ENCODE measurements at regions not wholly inside any gene's neighbourhood (a gene's known extent, or its start where the extent isn't known, plus 50 kb on each side); places are given as distances from the start of the nearest gene placed in this dataset.
A peak's percentile ranks its signal among the peaks of the same experiment; 100 is the strongest.

DNA sequence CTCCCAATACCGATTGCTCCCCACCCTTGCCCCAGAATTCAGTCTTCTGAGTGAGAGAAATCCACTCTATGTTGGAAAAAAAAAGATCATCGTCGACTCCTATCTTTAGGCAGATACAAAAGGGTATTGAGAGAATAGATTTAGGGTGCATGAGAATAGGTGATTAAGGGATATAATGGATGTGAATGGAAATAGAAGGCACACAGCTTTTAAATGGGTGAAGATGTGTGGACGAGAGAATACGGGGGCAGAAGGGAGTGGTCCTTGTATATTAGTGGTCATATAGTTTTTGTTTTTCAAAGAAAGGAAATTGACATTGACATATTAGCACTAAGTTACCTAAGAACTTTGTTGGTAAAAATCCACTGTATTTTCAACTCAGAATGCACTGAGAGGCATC lies 98.6 kb upstream of the HDAC9 start:
- H3K4me3 ChIP-seq (replicated peaks in 1 of 2; ENCODE audit: low read depth in 2 of 2, low read length in 2 of 2), result no peak overlapping the region
- DNase-seq (ENCODE audit: low read depth in 2 of 2), result no peak
- TF ChIP-seq, protein P1, sequence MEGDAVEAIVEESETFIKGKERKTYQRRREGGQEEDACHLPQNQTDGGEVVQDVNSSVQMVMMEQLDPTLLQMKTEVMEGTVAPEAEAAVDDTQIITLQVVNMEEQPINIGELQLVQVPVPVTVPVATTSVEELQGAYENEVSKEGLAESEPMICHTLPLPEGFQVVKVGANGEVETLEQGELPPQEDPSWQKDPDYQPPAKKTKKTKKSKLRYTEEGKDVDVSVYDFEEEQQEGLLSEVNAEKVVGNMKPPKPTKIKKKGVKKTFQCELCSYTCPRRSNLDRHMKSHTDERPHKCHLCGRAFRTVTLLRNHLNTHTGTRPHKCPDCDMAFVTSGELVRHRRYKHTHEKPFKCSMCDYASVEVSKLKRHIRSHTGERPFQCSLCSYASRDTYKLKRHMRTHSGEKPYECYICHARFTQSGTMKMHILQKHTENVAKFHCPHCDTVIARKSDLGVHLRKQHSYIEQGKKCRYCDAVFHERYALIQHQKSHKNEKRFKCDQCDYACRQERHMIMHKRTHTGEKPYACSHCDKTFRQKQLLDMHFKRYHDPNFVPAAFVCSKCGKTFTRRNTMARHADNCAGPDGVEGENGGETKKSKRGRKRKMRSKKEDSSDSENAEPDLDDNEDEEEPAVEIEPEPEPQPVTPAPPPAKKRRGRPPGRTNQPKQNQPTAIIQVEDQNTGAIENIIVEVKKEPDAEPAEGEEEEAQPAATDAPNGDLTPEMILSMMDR (IDR thresholded peaks at IDR 0.05; ENCODE audit: low read depth, low read length), result no peak

DNA sequence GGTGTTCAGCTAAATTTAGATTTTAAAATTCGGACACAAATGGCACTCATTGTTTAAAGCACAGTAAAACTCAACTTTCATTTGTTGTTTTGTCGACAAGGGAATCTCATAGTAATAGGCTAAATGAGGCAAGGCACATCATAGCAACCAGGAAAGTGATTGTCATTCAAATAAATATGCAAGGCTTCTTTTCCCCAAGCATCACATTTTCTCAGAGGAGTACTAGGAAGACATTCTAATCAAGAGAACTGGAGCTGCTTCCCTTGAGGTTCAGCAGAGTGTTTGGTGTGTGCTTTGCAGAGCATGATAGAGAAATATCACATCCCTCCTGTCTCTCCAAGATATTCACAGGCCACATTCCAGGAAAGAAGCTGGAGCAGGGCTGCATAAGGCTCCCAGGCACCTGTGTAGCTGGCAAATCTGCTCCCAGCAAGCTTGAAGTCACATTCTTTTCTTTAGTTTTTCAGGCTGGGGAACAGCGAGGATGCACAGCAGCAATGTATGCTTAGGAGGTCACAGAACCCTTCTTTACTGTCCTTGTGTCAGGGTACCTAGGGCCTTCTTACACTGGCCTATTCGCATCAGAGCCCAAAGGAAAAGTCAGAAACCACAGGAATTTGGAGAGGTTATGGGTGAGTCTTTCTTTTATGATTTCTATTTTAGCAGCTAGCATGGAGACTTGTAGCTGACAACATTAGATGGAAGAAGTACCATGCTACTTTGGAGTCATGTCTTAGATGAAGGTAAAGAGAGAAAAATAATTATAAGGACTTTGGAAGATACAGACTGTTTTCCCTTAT lies 95.9 kb upstream of the HDAC9 start:
- DNase-seq (ENCODE audit: low read depth in 2 of 2), result no peak
- TF ChIP-seq, protein P1 (IDR thresholded peaks at IDR 0.05; ENCODE audit: low read depth, low read length), result no peak
- no peak overlapping the region for H3K4me3 ChIP-seq (replicated peaks in 1 of 2; ENCODE audit: low read depth in 2 of 2, low read length in 2 of 2)

DNA sequence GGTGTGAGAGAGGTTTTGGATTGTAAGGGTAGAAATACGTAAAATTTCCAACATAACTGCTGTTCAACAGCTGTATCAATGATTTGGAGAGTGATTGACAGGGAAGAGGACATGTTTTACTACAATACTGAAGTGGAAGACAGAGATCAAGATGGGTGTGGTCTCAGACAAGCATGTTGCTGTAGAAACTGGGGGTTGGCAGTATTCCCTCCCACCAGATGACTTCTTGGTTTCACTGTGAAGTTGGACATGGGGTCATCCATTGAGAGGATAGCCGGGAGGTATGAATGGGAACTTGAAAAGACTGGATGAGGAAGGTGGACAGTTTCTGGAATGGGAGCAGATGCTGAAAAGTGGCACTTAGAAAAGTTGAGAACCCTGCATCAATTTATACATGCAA lies 95.3 kb upstream of the HDAC9 start:
- H3K4me3 ChIP-seq (replicated peaks in 1 of 2; ENCODE audit: low read depth in 2 of 2, low read length in 2 of 2), result no peak overlapping the region
- DNase-seq (ENCODE audit: low read depth in 2 of 2), result no peak
- TF ChIP-seq, protein P1 (IDR thresholded peaks at IDR 0.05; ENCODE audit: low read depth, low read length), result no peak

DNA sequence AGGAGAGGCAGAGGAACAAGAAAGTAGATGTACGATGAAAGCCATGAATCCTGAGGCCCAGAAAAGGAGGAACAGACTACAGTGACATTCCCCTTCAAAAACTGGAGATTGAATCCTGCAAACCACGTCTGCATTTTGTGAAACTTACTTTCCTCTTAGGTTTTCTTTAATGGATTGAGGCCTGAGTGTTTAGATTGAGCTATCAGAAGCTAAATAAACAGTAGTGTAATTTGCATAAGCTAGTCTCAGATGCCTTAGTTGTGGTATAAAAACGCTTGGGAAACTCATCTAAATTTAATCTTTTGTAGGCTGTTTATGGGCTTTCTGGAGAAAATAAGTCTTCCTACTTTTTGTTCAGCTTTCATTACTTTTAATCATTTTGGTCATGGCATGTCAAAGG lies 94.8 kb upstream of the HDAC9 start:
- DNase-seq (ENCODE audit: low read depth in 2 of 2), result no peak
- TF ChIP-seq, protein P1 (IDR thresholded peaks at IDR 0.05; ENCODE audit: low read depth, low read length), result no peak
- H3K4me3 ChIP-seq (replicated peaks in 1 of 2; ENCODE audit: low read depth in 2 of 2, low read length in 2 of 2), result no peak overlapping the region

DNA sequence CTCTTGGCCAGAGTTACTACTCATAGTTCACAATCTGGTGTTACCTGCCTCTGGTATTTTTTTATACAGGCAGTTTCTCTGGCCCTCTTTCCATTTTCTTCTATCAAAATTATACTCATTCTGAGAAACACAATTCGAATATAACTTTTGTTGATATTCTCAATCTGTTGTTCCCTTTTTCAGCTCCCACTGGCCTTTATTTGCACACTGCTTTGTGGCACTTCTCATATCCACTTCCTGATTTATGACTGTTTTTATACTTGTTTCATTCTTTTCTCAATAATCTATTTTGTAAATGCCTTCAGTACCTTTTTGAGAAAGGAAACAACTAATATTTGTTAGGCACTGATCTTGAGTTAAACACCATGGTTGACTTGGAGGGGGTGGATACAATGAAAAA lies 93.8 kb upstream of the HDAC9 start:
- TF ChIP-seq, protein P1 (IDR thresholded peaks at IDR 0.05; ENCODE audit: low read depth, low read length), result no peak
- no peak overlapping the region for H3K4me3 ChIP-seq (replicated peaks in 1 of 2; ENCODE audit: low read depth in 2 of 2, low read length in 2 of 2)
- DNase-seq (ENCODE audit: low read depth in 2 of 2), result no peak

DNA sequence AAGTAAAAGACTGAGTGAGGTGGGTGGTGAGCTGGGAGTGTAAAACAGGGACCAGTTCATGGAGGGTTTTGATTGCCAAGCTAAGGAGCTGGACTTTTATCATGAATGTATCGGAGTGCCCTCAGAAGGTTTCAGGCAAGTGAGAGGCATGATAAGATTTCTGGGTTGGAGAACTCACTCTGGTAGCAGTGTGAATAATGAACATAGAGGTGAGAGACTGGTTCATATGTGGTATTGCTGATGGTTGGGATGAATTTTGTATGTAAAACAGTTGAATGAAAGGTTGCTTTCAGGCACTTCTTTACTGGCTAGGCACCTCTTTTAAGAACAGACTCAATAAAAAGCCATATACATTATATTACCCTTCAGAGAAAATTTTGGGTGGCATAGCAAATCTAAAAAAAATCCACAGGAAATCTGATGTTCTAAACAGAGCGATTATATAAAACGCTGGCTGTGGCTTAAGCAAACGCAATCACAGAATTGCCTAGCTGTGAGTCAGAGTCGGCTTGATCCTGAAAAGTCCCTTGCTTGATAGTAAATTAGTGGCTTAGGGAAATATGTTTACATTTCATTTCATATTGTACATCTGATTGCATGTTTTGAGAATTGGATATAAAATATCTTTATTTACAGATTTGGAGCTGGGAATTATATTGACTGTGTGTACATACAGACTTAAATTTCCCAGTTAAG lies 92.9 kb upstream of the HDAC9 start:
- no peak overlapping the region for H3K4me3 ChIP-seq (replicated peaks in 1 of 2; ENCODE audit: low read depth in 2 of 2, low read length in 2 of 2)
- DNase-seq (ENCODE audit: low read depth in 2 of 2), result peak; percentile 34 to 78
- TF ChIP-seq, protein P1 (IDR thresholded peaks at IDR 0.05; ENCODE audit: low read depth, low read length), result no peak

Data from cardiac fibroblast (primary cell).